GM10266 (cell line): ENCODE measurements at regions not wholly inside any gene's neighbourhood (a gene's known extent, or its start where the extent isn't known, plus 50 kb on each side); places are given as distances from the start of the nearest gene placed in this dataset.

Source experiments
- DNase-seq: peaks from one replicate; pipeline ENCODE4 v3.0.0; 2012; ENCODE audit errors: extremely low spot score
- TF ChIP-seq, protein P1 (sequence below): IDR thresholded peaks from 2 replicates; pipeline ENCODE4 v1.5.1; 2012; ENCODE audit warnings: mild to moderate bottlenecking, low read depth; ENCODE audit not compliant: control insufficient read depth, insufficient read depth; ENCODE audit errors: missing control alignments

DNA sequence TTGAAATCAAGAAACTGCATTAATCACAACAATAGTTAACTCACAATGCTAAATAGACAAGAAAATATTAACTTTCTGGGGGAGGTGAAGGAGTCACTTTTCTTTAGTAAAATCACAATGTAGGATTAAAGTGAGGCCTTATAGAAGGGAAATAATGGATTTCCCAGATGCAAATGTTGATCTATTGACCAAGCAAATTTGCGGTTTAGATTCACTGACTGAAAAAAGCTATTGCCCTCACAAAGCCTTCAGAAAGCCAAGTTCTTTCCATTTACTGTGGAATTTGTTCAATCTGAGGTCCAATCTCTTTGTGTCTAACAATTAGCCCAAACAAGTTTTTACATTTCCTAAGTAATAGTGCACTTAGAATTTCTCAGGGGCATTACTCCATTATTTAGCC lies 95.1 kb upstream of the PTCHD4 start:
- TF ChIP-seq, protein P1, sequence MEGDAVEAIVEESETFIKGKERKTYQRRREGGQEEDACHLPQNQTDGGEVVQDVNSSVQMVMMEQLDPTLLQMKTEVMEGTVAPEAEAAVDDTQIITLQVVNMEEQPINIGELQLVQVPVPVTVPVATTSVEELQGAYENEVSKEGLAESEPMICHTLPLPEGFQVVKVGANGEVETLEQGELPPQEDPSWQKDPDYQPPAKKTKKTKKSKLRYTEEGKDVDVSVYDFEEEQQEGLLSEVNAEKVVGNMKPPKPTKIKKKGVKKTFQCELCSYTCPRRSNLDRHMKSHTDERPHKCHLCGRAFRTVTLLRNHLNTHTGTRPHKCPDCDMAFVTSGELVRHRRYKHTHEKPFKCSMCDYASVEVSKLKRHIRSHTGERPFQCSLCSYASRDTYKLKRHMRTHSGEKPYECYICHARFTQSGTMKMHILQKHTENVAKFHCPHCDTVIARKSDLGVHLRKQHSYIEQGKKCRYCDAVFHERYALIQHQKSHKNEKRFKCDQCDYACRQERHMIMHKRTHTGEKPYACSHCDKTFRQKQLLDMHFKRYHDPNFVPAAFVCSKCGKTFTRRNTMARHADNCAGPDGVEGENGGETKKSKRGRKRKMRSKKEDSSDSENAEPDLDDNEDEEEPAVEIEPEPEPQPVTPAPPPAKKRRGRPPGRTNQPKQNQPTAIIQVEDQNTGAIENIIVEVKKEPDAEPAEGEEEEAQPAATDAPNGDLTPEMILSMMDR, result no peak
- DNase-seq, result no peak

DNA sequence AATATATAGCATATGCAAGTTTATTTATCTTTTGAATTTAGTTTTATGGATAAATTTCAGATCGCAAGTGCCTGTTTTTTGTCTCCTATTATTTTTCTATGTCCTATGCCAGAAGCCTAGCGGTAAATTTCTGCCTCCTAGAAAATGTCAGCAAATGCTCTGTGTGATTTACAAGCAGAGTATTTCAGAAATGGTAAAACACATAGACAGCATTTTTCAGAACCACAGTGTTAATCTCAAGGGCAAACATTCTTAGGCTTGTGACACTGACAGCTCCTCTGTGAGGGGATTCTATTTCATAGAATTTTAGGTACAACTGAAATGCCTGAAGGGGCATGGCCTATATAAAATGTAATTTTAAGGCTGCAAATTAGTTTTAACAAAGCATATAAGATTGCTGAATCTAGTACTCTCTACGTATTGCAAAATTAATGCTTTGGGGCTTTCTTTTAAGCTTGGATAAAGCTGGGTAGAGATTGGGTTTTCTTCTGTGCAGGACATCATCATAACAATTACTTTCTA lies 89.9 kb upstream of the PTCHD4 start:
- TF ChIP-seq, protein P1, result no peak
- no peak for DNase-seq

DNA sequence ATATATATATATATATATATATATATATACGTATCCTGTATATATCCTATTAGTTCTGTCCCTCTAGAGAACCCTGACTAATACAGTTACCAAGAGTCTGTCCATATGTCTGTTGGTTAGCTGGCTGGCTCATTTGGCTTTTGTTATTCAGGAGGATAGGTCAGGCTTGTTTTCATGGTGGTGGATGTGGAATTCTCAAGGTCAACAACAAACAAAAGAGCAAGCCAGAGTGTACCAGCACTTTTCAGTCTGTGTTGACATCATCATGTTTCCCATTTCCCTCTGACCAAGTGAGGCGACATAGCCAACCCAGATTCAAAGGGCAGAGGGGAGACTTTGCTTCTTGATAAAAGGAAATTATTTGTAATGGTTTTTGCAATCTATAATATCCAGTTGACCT lies 88.5 kb upstream of the PTCHD4 start:
- DNase-seq, result no peak
- TF ChIP-seq, protein P1, result no peak

DNA sequence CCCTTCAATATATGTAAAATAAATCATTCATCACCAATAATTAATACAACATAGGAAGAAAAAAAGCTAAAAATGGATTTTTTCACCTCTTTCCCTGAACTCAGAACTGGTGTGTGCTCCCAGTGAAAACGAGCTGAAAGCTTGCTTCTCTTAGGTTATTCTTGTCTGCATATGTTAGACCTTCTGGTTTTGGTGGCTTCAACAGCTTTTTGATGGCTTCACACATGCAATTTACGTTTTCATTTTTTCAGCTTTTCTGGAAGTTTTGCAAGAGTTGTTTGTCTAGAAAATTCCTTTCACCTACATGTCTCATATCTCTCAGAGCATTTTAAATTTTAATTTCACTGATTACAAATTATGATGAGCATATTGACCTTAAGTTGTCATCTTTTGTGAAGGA lies 86.9 kb upstream of the PTCHD4 start:
- DNase-seq, result no peak
- TF ChIP-seq, protein P1, result no peak

DNA sequence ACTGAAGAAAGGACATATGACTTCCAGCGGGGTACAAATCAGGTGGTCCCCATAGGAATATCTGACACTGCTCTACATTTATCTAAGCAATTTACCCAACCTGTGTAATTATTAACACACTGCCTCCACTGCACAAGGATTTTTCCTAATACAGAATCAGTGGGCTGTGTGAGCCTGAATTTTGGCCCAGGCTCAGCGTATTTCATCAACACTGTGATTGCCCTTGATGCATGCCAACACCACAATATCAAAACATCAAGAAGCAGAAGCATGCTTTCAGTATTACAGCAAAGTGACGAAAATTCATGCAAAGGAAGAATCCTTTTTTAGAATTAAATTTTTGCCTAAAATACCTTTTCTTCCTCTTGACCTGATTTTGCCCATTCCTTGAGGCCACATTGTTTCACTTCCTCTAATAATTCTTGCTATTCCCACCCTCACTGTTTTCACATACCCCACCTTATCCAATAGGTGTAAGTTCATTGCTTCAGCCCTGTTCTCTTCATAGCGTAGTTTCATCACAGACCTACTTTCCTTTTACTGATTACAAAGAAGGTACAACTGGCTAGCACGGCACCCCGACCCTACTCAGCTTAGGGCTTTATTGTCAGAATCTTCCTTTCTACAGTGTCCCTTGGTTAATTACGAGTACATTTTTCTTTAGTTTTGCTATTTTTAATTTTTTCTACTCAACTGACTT lies 83.7 kb upstream of the PTCHD4 start:
- DNase-seq, result no peak
- TF ChIP-seq, protein P1, result no peak

DNA sequence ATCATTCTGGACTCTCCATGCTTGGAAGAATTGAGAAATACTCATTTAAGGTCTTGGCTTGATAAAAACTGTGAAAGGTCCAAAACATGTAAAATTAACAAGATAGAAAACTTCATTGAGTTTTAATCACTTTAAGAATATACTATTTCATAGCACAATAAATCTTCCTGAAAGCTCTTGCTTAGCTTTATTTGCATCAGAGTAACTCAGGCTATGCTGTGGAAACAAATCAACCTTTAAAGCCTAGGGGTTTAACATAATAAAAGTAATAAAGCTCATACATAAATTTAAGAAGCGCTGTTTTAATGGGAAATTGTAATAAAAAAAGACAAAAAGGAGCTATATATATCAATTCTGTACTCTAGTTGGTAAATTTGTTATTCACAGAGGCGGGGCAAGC lies 77.2 kb upstream of the PTCHD4 start:
- TF ChIP-seq, protein P1, result no peak
- no peak for DNase-seq

DNA sequence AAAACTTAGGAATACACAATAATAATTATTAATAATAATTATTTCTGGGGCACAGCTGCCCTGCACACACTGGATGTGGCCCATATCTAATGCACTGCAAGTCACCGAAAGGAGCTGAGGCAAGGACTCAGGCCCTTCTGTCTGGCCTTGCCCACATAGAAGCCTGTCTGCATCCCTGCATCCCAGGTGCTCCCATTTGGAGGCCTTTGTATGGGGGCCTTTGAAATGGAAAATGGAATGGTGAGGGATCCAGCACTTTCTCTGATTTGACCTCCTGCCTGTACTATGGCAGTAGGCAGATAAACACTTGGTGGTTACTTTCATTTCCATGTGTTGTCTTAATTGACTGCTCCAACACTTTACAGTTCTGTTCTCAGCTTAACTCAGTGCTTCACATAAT lies 75.7 kb upstream of the PTCHD4 start:
- DNase-seq, result no peak
- TF ChIP-seq, protein P1, result no peak
